ENCODE measurements at regions not wholly inside any gene's neighbourhood (a gene's known extent, or its start where the extent isn't known, plus 50 kb on each side); places are given as distances from the start of the nearest gene placed in this dataset.
"Not testable (repeated sequence)": the region's sequence is repeated elsewhere in the genome, so short reads cannot be mapped to it uniquely, and the experiment has no call there.

DNA sequence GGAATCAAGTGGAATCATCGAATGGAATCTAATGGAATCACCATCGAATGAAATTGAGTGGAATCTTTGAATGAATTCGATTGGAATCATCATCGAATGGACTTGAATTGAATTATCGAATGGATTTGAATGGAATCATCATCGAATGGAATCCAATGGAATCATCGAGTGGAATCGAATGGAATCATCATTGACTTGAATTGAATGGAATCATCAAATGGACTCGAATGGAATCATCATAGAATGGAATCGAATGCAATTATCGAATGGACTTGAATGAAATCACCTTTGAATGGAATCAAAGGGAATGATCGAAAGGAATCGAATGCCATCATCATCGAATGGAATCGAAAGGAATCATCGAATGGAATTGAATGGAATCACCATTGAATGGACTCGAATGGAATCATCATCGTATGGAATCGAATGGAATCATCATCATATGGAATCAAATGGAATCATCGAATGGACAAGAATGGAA is 231.6 kb downstream of the SHCBP1 start:
- H3K36me3 ChIP-seq (ENCODE audit: insufficient read depth, low read length); H3K4me3 Mint-ChIP-seq; CTCF ChIA-PET; H3K4me3 ChIP-seq (ENCODE audit: low read length); ATAC-seq (ENCODE audit: poor library complexity); H3K27me3 ChIP-seq (ENCODE audit: control insufficient read depth in 1 of 2, insufficient read depth in 2 of 2, low read length in 2 of 2); H3K9me3 Mint-ChIP-seq; H3K27me3 Mint-ChIP-seq; POLR2A ChIA-PET; H3K27ac ChIP-seq (ENCODE audit: low read depth in 1 of 2, low read length in 2 of 2); H3K4me1 ChIP-seq (ENCODE audit: insufficient read depth, low read length); H3K27ac Mint-ChIP-seq; H3K4me1 Mint-ChIP-seq (ENCODE audit: low read depth); intact Hi-C loops (cut with DNase I, micrococcal nuclease): not testable (repeated sequence)
- H3K36me3 Mint-ChIP-seq (ENCODE audit: low read depth), result peaks cover 17% of the 10 kb centered on the region
- peak in 12 of 14 experiments; percentile 7 to 85 (median 57) for DNase-seq
- peaks cover 12 to 18% of the 10 kb centered on the region in 2 experiments for H3K9me3 ChIP-seq (ENCODE audit: control insufficient read depth in 1 of 2, insufficient read depth in 1 of 2, low read length in 2 of 2)

DNA sequence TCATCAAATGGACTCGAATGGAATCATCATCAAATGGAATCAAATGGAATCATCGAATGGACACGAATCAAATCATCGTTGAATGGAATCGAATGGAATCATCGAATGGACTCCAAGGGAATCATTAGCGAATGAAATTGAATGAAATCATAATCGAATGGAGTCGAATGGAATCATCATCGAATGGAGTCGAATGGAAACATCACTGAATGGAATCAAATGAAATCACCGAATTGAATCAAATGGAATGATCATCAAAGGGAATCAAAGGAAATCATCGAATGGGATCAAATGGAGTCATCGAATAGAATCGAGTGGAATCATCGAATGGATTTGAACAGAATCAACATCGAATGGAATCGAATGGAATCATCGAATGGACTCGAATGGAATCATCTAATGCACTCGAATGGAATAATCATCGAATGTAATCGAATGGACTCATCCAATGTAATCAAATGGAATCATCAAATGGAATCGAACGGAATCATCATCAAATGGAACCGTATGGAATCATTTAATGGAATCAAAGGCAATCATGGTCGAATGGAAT is 232.2 kb downstream of the SHCBP1 start:
- DNase-seq; H3K4me1 Mint-ChIP-seq (ENCODE audit: low read depth); H3K9me3 Mint-ChIP-seq; H3K27me3 Mint-ChIP-seq; ATAC-seq (ENCODE audit: poor library complexity); H3K27ac ChIP-seq (ENCODE audit: low read depth in 1 of 2, low read length in 2 of 2); CTCF ChIA-PET; H3K27me3 ChIP-seq (ENCODE audit: control insufficient read depth in 1 of 2, insufficient read depth in 2 of 2, low read length in 2 of 2); POLR2A ChIA-PET; H3K4me3 Mint-ChIP-seq; H3K36me3 ChIP-seq (ENCODE audit: insufficient read depth, low read length); H3K4me3 ChIP-seq (ENCODE audit: low read length); H3K4me1 ChIP-seq (ENCODE audit: insufficient read depth, low read length); intact Hi-C loops (cut with DNase I, micrococcal nuclease); H3K27ac Mint-ChIP-seq: not testable (repeated sequence)
- H3K9me3 ChIP-seq (ENCODE audit: control insufficient read depth in 1 of 2, insufficient read depth in 1 of 2, low read length in 2 of 2), result peaks cover 18 to 24% of the 10 kb centered on the region in 2 experiments
- peaks cover 17% of the 10 kb centered on the region for H3K36me3 Mint-ChIP-seq (ENCODE audit: low read depth)

DNA sequence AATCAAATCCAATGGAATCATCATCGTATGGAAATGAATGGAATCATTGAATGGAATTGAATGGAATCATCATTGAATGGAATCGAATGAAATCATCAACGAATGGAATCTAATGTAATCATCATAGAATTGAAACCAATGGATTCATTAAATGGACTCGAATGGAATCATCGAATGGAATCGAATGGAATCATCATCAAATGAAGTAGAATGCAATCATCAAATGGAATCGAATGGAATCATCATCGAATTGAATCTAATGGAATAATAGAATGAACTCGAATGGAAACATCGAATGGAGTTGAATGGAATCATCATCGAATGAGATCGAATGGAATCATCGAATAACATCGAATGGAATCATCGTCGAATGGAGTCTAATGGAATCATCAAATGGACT is 232.8 kb downstream of the SHCBP1 start:
- CTCF ChIA-PET; H3K27me3 ChIP-seq (ENCODE audit: control insufficient read depth in 1 of 2, insufficient read depth in 2 of 2, low read length in 2 of 2); DNase-seq; H3K27me3 Mint-ChIP-seq; H3K4me1 ChIP-seq (ENCODE audit: insufficient read depth, low read length); H3K4me3 ChIP-seq (ENCODE audit: low read length); H3K27ac ChIP-seq (ENCODE audit: low read depth in 1 of 2, low read length in 2 of 2); H3K4me3 Mint-ChIP-seq; H3K4me1 Mint-ChIP-seq (ENCODE audit: low read depth); ATAC-seq (ENCODE audit: poor library complexity); intact Hi-C loops (cut with DNase I, micrococcal nuclease); H3K27ac Mint-ChIP-seq; POLR2A ChIA-PET; H3K36me3 ChIP-seq (ENCODE audit: insufficient read depth, low read length); H3K9me3 Mint-ChIP-seq: not testable (repeated sequence)
- peaks cover 18 to 28% of the 10 kb centered on the region in 2 experiments for H3K9me3 ChIP-seq (ENCODE audit: control insufficient read depth in 1 of 2, insufficient read depth in 1 of 2, low read length in 2 of 2)
- peaks cover 18% of the 10 kb centered on the region for H3K36me3 Mint-ChIP-seq (ENCODE audit: low read depth)

DNA sequence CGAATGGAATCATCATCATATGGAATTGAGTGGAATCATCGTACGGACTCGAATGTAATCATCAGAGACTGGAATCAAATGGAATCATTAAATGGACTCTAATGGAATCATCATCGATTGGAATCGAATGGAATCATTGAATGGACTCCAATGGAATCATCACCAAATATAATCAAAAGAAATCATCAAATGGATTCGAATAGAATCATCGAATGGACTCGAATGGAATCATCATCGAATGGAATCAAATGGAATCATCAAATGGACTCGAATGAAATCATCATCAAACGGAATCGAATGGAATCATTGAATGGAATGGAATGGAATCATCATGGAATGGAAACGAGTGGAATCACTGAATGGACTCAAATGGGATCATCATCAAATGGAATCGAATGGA is 233.5 kb downstream of the SHCBP1 start:
- peak in 6 of 14 experiments; percentile 9 to 76 (median 60) for DNase-seq
- H3K27ac ChIP-seq (ENCODE audit: low read depth in 1 of 2, low read length in 2 of 2); H3K4me1 ChIP-seq (ENCODE audit: insufficient read depth, low read length); CTCF ChIA-PET; H3K27me3 Mint-ChIP-seq; H3K4me1 Mint-ChIP-seq (ENCODE audit: low read depth); H3K27me3 ChIP-seq (ENCODE audit: control insufficient read depth in 1 of 2, insufficient read depth in 2 of 2, low read length in 2 of 2); ATAC-seq (ENCODE audit: poor library complexity); H3K36me3 ChIP-seq (ENCODE audit: insufficient read depth, low read length); intact Hi-C loops (cut with DNase I, micrococcal nuclease); H3K4me3 Mint-ChIP-seq; POLR2A ChIA-PET; H3K4me3 ChIP-seq (ENCODE audit: low read length); H3K27ac Mint-ChIP-seq: not testable (repeated sequence)
- peaks cover 20% of the 10 kb centered on the region for H3K36me3 Mint-ChIP-seq (ENCODE audit: low read depth)
- H3K9me3 Mint-ChIP-seq, result peaks cover 10% of the 10 kb centered on the region
- peaks cover 18 to 32% of the 10 kb centered on the region in 2 experiments for H3K9me3 ChIP-seq (ENCODE audit: control insufficient read depth in 1 of 2, insufficient read depth in 1 of 2, low read length in 2 of 2)

DNA sequence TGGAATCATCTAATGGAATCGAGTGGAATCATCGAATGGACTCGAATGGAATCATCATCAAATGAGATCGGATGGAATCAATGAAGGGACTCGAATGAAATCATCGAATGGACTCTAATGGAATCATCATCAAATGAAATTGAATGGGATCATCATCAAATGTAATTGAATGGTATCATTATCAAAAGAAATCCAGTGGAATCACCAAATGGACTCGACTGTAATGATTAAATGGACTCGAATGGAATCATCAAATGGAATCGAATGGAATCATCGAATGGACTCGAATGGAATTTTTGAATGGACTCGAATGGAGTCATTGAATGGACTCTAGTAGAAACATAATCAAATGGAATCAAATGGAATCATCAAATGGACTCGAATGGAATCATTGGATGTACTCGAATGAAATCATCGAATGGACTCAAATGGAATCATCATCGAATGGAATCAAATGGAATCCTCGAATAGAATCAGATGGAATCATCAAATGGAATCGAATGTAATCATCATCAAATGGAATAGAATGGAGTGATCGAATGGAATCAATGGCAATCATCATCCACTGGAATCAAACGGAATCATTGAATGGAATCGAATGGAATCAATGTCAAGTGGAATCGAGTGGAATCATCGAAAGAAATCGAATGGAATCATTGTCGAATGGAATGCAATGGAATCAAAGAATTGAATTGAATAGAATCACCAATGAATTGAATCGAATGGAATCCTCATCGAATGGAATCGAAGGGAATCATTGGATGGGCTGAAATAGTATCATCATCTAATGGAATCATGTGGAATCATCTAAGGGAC is 234.2 kb downstream of the SHCBP1 start:
- H3K4me3 Mint-ChIP-seq; H3K27me3 Mint-ChIP-seq; H3K27ac ChIP-seq (ENCODE audit: low read depth in 1 of 2, low read length in 2 of 2); intact Hi-C loops (cut with DNase I, micrococcal nuclease); POLR2A ChIA-PET; CTCF ChIA-PET; H3K4me1 ChIP-seq (ENCODE audit: insufficient read depth, low read length); H3K4me3 ChIP-seq (ENCODE audit: low read length); H3K4me1 Mint-ChIP-seq (ENCODE audit: low read depth); H3K27ac Mint-ChIP-seq; H3K36me3 ChIP-seq (ENCODE audit: insufficient read depth, low read length); H3K27me3 ChIP-seq (ENCODE audit: control insufficient read depth in 1 of 2, insufficient read depth in 2 of 2, low read length in 2 of 2): not testable (repeated sequence)
- Mint-ChIP-seq H3K9me3 (peaks cover 12% of the 10 kb centered on the region), H3K36me3 (ENCODE audit: low read depth) (peaks cover 22% of the 10 kb centered on the region)
- peaks cover 20 to 32% of the 10 kb centered on the region in 2 experiments for H3K9me3 ChIP-seq (ENCODE audit: control insufficient read depth in 1 of 2, insufficient read depth in 1 of 2, low read length in 2 of 2)
- peak in 5 of 14 experiments; percentile 1 to 57 (median 37) for DNase-seq
- ATAC-seq (ENCODE audit: poor library complexity), result peak; percentile 8

DNA sequence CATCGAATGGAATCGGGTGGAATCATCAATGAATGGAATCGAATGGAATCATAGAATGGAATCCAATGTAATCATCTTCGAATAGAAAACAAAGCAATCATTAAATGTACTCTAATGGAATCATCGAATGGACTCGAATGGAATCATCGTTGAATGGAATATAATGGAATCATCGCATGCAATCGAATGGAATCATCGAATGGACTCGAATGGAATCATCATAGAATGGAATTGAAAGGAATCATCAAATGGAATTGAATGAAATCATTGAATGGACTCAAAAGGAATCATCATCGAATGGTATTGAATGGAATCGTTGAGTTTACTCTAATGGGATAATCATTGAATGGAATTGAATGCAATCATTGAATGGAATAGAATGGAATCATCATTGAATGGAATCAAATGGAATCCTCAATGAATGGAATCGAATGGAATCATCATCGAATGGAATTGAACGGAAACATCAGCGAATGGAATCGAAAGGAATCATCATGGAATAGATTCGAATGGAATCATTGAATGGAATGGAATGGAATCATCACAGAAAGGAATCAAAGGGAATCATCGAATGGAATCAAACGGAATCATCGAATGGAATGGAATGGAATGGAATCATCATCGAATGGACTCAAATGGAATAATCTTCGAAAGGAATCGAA is 234.9 kb downstream of the SHCBP1 start:
- ATAC-seq (ENCODE audit: poor library complexity); H3K4me1 Mint-ChIP-seq (ENCODE audit: low read depth); H3K27me3 ChIP-seq (ENCODE audit: control insufficient read depth in 1 of 2, insufficient read depth in 2 of 2, low read length in 2 of 2); H3K36me3 ChIP-seq (ENCODE audit: insufficient read depth, low read length); CTCF ChIA-PET; H3K27ac Mint-ChIP-seq; H3K4me3 Mint-ChIP-seq; POLR2A ChIA-PET; H3K27ac ChIP-seq (ENCODE audit: low read depth in 1 of 2, low read length in 2 of 2); intact Hi-C loops (cut with DNase I, micrococcal nuclease); H3K4me1 ChIP-seq (ENCODE audit: insufficient read depth, low read length); H3K4me3 ChIP-seq (ENCODE audit: low read length); H3K27me3 Mint-ChIP-seq: not testable (repeated sequence)
- Mint-ChIP-seq H3K9me3 (peaks cover 14% of the 10 kb centered on the region), H3K36me3 (ENCODE audit: low read depth) (peaks cover 25% of the 10 kb centered on the region)
- DNase-seq, result peak in 2 of 14 experiments; percentile 7 to 28
- H3K9me3 ChIP-seq (ENCODE audit: control insufficient read depth in 1 of 2, insufficient read depth in 1 of 2, low read length in 2 of 2), result peaks cover 21 to 32% of the 10 kb centered on the region in 2 experiments
